Gastroesophageal sphincter (tissue), 4 donors: ENCODE measurements at regions not wholly inside any gene's neighbourhood (a gene's known extent, or its start where the extent isn't known, plus 50 kb on each side); places are given as distances from the start of the nearest gene placed in this dataset.

Source experiments
- ATAC-seq: fragments of 150-250 bp; one replicate; pipeline ENCODE4 v1.9.1; 2016; ENCODE audit warnings: mild to moderate bottlenecking, moderate library complexity
- H3K27ac ChIP-seq, 4 donors: fragments of 200-600 bp; sonication (generic) in 3 of 4; 1 replicate in 3 of 4; 2 replicates in 1 of 4; pipeline ENCODE4 v1.5.1; 2016 to 2019
- H3K27me3 ChIP-seq: fragments of 200-600 bp; sonication (generic); one replicate; pipeline ENCODE4 v1.5.1; 2019
- H3K36me3 ChIP-seq, 2 donors: fragments of 200-600 bp; sonication (generic); one replicate each; pipeline ENCODE4 v1.5.1; 2019; ENCODE audit warnings: control low read depth in 1 of 2
- H3K4me1 ChIP-seq, 3 donors: fragments of 200-600 bp; sonication (generic); 1 replicate in 2 of 3; 2 replicates in 1 of 3; pipeline ENCODE4 v1.5.1; 2016 to 2019; ENCODE audit warnings: control low read depth in 2 of 3
- H3K4me3 ChIP-seq, 2 donors: fragments of 200-600 bp; sonication (generic); one replicate each; pipeline ENCODE4 v1.5.1; 2019; ENCODE audit warnings: mild to moderate bottlenecking in 1 of 2, moderate library complexity in 1 of 2
- H3K9me3 ChIP-seq, 3 donors: fragments of 200-600 bp; sonication (generic); one replicate each; pipeline ENCODE4 v1.5.1; 2017 to 2019; ENCODE audit warnings: control low read depth in 2 of 3
- CTCF ChIP-seq, 4 experiments: fragments of 200-600 bp in 2 of 4; fragments of 450-650 bp in 2 of 4; sonication (generic) in 1 of 4; IDR thresholded peaks; one replicate each; pipeline ENCODE4 v1.5.1; 2017 to 2019; ENCODE audit warnings: antibody characterized with exemption in 4 of 4, mild to moderate bottlenecking in 2 of 4, moderate library complexity in 2 of 4
- EP300 ChIP-seq: sonication (generic); formaldehyde crosslinking; IDR thresholded peaks from one replicate; pipeline ENCODE4 v1.6.1; 2017; ENCODE audit warnings: antibody characterized with exemption, mild to moderate bottlenecking
- POLR2A ChIP-seq, 2 donors: fragments of 450-650 bp; IDR thresholded peaks; one replicate each; pipeline ENCODE4 v1.6.1; 2017; ENCODE audit warnings: antibody characterized with exemption in 2 of 2, mild to moderate bottlenecking in 2 of 2, moderate library complexity in 1 of 2
- POLR2AphosphoS5 ChIP-seq: sonication (generic); formaldehyde crosslinking; IDR thresholded peaks from one replicate; pipeline ENCODE4 v1.6.1; 2017; ENCODE audit warnings: antibody characterized with exemption
- WGBS, 2 donors: methylation state at CpG; one replicate each; pipeline ENCODE4 v1.1.5; 2018; ENCODE audit warnings: low coverage in 1 of 2; 5-methylcytosine and 5-hydroxymethylcytosine counted together

DNA sequence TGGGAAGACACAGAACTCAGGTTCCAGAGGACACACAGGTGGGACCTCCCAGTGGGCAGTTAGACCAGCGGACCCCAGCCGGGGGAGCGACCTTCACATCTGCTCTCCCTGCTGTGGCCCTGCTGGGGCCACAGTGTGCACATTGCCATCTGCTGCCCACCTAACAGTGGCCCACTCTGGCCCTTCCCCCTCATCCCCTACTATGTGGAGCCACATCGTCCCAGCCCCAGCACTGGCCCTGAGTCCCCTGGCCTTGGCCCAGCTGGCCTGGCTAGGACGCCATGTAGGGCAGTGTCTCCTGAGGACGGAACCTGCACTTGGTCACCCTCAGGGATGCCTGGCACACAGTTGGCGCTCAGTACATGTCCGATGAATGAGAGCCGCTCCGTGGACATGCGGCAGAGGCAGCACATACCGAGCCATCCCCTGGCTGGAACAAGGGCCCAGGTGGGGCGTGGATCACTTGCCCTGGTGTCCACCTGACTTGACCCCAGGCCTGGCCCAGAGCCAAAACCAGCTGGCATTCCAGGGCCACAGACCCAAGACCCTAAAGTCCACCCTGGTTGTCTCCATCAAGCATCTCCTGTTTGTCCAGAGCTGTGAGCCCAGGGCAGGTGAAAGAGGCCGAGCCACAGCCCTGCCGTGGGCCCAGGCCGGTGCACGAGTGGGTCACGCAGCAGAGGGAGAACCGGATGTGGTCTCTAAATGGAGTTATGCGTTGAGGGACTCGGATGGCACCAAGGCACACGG lies 93.1 kb upstream of the FGF3 start:
- peaks cover 0 to 18% (median 13%) of the 10 kb centered on the region in 3 donors for H3K4me1 ChIP-seq
- 40% methylated on average over 1 of the region's 22 CpGs; no CpG with 5 or more reads in 1 of the 2 donors for WGBS, 2 donors
- peaks cover 72% of the 10 kb centered on the region for H3K27me3 ChIP-seq
- no peak overlapping the region for H3K4me3 ChIP-seq
- TF ChIP-seq CTCF (IDR thresholded peaks at IDR 0.05) (no peak), POLR2AphosphoS5 (no peak), EP300 (no peak), POLR2A (IDR thresholded peaks at IDR 0.05) (no peak)
- ATAC-seq = no peak
- no peak overlapping the region for H3K27ac ChIP-seq
- peaks cover 0 to 7% (median 0%) of the 10 kb centered on the region in 3 donors for H3K9me3 ChIP-seq
- H3K36me3 ChIP-seq = no peaks in the 10 kb centered on the region

DNA sequence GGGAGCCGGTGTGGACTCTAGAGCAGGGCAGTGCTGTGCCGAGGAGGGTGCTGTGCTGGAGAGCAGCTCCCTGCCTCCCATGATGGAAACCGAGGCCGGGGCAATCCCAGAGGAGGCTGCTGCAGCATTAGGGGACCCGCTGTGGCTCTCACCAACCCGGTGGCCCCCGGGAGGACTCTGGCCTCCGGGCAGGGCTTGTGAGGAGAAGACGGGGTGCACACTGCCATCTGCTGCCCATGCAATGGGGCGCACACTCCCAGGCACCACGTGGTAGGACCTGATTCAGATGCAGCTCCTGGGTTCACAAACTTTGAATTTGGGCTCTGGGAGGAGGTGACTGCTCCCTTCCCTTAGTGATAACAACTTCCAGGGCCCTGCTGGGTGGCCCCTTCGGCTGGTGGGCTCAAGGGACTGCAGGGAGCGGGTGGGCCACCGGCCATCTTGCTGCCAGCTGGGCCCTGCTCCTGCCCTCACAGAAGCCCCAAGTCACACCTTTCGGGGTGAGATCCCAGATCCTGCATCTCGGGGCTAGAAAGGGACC lies 93.8 kb upstream of the FGF3 start:
- TF ChIP-seq POLR2A (IDR thresholded peaks at IDR 0.05) (no peak), POLR2AphosphoS5 (no peak), CTCF (IDR thresholded peaks at IDR 0.05) (no peak), EP300 (no peak)
- no peak overlapping the region for H3K27ac ChIP-seq
- H3K36me3 ChIP-seq = no peaks in the 10 kb centered on the region
- H3K4me3 ChIP-seq = no peak overlapping the region
- no peak for ATAC-seq
- peaks cover 0 to 7% (median 0%) of the 10 kb centered on the region in 3 donors for H3K9me3 ChIP-seq
- peaks cover 0 to 18% (median 13%) of the 10 kb centered on the region in 3 donors for H3K4me1 ChIP-seq
- WGBS, 2 donors = no CpG with 5 or more reads among the region's 16 CpGs
- peaks cover 66% of the 10 kb centered on the region for H3K27me3 ChIP-seq

GRCh38 chr11:69913591-69914285 lies 94.5 kb upstream of the FGF3 start:
- Histone ChIP-seq H3K27me3 (peaks cover 66% of the 10 kb centered on the region), H3K4me1 (peaks cover 0 to 25% (median 17%) of the 10 kb centered on the region in 3 donors)
- TF ChIP-seq CTCF (IDR thresholded peaks at IDR 0.05) (no peak), POLR2A (IDR thresholded peaks at IDR 0.05) (no peak), EP300 (no peak), POLR2AphosphoS5 (no peak)

GRCh38 chr11:69914286-69915150 lies 95.3 kb upstream of the FGF3 start:
- peaks cover 0 to 7% (median 0%) of the 10 kb centered on the region in 3 donors for H3K9me3 ChIP-seq
- H3K27me3 ChIP-seq = peaks cover 66% of the 10 kb centered on the region
- no peaks in the 10 kb centered on the region for H3K36me3 ChIP-seq
- no peak for ATAC-seq
- H3K27ac ChIP-seq = peak overlapping the region in 3 of 4 donors; percentile 37 to 74 (median 69)
- TF ChIP-seq POLR2A (IDR thresholded peaks at IDR 0.05) = no peak
- no peak for TF ChIP-seq POLR2AphosphoS5
- TF ChIP-seq EP300 = no peak
- TF ChIP-seq CTCF (IDR thresholded peaks at IDR 0.05) = no peak
- H3K4me1 ChIP-seq = peaks cover 0 to 30% (median 17%) of the 10 kb centered on the region in 3 donors
- 17% methylated on average over 1 of the region's 18 CpGs; no CpG with 5 or more reads in 1 of the 2 donors for WGBS, 2 donors
- no peak overlapping the region for H3K4me3 ChIP-seq

More at GRCh38 chr11:69913591-69914285, 94.5 kb upstream of the FGF3 start:
- Histone ChIP-seq H3K27ac (no peak overlapping the region), H3K9me3 (peaks cover 0 to 7% (median 0%) of the 10 kb centered on the region in 3 donors), H3K36me3 (no peaks in the 10 kb centered on the region), H3K4me3 (no peak overlapping the region)
- WGBS, 2 donors = 60% methylated on average over 2 of the region's 12 CpGs; no CpG with 5 or more reads in 1 of the 2 donors
- ATAC-seq = no peak
